ENCODE measurements at regions not wholly inside any gene's neighbourhood (a gene's known extent, or its start where the extent isn't known, plus 50 kb on each side); places are given as distances from the start of the nearest gene placed in this dataset.

DNA sequence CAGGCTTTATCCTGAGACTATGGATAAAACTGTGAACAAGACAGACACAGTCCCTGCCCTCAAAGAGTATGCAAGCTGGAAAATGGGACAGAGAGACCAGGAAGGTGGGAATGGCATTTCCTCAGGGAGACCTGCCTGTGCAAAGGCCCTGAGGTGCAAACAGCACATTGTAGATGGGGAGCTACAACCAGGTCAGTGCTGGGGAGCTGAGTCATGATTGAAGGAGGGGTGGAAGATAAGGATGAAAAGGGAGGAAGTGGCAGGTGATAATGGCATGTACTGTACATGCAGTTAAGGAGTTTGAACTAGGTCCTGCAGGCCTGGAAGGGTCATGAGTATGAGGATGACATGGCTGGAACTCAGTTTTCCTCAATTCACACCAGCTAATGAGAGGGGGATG lies 75.5 kb upstream of the BOD1 start:
- no peak for DNase-seq

DNA sequence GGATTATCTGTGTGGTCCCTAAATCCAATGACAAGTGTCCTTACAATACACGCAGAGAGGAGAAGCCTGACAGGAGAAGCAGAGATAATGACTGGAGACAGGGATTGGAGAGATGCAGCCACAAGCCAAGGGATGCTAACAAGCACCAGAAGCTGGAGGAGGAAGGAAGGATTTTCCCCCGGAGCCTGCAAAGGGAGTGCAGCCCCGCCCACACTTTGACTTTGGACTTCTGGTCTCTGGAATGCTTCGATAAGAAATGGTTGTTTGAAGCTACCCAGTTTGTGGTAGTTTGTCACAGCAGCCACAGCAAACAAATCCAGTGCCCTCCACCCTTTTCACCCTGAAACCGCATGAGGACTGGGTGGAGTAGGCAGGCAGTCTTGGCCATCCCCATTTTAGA lies 77.2 kb upstream of the BOD1 start:
- no peak for DNase-seq

DNA sequence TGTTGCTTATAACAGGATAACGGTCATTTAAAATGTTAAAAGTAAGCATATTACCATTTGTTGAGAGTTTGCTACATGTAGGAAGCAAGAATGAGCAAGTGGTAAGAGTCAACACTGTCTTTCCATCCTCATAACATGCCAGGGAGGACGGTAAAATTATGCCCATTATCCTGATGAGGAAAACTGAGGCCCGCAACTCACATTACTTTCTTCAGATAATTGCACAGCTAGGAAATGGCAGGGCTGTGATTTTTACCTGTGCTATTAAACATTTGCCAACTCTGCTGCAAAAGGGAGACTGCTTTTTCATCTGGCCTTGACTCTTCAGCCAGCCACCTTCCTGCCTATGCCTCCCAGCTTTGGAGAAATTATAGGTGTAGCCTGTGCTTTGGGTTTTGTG lies 79.8 kb upstream of the BOD1 start:
- no peak for DNase-seq

DNA sequence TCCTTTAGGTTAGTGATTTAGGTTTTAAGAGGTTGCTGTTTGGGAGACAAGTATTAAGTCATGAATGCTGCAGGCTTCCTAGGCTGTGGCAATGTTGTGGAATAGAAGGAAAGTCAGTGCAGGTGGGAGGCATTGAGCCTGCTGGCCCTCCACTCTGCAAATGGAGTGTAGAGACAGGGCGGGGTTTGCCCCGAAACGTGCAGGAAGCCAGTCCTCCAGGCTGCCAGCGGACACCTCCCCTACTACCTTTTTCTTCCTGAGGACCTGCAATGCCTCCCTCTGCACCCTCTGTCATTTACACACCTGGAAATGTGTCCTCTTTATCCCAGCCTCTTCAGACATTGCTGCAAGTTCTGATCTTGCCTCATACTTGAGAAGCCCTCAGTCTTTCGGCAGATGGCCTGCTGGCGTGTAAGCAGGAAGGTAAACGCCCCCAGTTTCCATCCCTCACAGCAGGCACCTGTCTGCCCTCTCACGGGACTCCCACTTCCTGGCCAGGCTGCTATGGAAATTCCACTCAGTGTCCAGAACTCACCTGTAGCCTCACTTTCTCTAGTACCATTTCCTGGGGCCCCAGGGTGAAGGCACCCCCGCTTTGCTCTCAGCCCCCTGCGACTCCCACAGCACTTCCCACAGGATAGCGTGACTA lies 81.6 kb upstream of the BOD1 start:
- no peak for DNase-seq

DNA sequence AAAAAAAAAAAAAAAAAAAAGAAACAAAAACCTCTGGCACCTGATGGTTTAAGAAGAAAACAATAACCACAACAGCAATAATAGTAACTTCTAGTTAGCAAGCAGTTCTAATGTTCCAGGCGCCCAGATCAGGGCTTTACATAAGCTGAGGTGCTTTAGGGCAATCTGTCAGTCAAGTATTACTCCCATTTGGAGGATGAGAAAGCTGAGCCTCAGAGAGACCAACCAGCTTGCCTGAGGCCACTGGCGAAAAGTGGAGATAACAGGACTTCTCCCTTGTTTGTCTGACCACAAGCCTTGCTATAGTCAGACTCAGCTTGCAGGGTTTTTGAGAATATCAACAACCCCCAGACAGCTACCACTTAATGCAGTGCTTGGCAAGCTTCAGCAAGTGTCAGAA lies 83.5 kb upstream of the BOD1 start:
- DNase-seq, result no peak

DNA sequence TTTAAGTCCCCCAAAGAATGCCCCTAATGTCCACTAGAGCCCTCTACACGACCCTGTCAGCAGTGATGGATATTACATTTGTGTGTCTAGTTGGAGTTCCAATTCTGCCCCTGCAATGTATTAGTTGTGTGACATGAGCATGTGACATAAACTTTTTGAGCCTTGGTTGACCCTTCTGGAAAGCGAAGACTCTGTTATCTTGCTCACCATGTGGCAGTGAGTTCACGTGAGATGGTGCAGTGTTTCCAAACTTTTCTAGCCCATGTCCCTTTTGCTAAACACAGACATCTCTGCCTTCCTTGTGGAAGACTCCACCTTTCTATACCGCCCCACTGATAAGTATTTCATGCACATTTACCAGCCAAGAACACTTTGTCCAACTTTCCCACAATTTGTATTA lies 87.0 kb upstream of the BOD1 start:
- DNase-seq, result no peak

DNA sequence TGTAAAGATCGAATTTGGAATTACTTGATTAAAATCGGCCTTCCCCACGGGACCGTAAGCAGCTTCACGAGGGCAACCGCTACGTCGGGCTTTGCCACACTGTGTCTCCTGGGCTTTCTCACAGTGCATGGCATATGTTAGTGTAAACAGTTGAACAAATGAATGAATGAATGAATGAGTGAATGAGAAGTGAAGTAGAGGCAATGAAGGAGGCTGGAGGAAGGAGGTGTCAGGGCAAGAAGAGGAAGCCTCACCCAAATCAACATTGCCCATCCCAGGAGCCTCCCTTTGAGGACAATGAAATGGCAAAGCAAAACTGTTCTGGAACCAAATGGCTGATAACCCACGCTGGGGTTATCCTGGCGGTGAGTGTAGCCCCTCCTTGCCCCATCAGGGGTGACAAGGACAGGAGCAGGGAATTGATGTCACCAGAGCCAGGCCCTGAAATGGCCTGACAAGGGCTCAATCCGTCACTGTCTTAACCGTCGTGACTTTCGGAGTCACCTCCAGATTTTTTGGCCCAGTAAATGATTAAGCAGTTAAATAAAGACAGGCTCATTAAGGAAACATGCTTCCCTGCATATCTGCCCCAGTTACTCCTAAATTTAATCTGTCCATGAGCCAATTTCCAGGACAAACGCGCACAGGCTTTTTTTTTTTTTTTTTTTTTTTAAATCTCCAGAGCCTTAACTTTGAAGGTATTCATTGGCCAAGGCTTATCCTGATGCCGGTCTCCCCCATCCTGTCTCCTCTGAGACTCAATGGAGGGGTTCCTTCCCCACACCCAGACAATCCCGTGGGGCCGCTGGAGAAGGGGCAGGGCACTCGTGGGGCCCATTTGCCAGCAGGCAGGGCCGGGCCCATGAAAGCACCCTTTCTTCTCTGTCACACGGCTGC lies 88.4 kb upstream of the BOD1 start:
- DNase-seq, result no peak

DNA sequence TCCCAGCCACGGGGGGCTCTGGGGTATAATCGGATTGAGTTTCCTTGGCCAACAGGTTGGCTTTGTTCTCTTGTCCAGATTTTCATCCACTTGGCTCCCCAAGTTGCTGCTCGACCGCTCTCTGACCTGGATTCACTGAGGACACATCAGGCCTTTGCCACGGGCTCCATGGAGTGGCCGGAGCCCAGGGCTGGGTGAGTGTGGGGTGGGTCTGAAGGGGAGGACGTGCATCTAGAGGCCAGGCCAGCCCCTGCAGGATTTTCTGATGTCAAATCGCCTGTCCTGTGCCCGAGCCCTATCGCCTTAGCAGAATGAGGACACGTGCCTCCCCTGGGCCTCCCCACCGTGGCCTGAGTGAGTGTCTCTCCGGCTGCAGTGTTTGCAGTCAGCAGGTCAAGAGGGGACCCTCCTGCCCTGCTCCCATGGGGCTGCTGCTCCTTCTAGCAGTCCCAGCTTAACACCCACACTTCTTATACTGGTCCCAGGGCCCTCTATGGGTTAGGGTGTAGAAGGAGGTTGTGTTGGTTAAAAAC lies 89.1 kb upstream of the BOD1 start:
- DNase-seq, result no peak

DNA sequence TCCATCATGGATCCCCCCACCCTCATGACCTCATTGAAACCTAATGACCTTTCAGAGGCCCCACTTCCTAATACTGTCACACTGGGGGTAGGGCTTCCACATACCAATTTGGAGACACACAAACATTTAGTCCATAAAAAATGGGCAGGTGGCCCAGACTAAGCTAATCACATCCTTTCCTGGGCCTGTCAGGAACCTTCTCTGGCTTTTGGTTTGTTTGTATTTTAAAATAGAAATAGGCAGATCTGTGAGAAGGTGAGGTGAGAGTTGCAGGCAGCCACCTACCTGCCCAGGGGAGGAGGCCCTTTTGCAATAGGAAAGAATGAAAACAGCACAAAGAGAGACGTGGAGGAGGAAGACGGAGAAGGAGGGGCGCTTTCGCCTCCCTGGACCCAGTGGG lies 90.2 kb upstream of the BOD1 start:
- DNase-seq, result no peak

DNA sequence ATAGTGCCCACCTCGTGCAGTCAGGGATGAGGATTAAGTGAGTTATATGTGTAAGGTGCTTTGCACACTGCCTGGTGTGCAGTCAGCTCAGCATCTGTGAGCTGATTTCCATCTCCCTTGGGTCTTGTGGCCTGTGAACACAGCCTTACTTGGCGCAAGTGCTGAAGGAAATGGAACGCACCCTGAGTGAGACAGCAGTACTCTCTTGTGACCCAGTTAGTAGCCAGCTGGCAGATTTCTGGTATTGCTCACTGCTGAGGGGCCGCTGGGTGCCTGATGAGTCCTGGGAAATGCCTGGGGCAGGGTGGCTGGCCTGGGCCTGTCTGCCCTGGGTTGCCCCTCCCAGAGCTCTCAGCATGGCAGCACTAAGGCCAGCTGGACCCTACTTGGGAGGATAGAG lies 90.9 kb upstream of the BOD1 start:
- DNase-seq, result no peak

DNA sequence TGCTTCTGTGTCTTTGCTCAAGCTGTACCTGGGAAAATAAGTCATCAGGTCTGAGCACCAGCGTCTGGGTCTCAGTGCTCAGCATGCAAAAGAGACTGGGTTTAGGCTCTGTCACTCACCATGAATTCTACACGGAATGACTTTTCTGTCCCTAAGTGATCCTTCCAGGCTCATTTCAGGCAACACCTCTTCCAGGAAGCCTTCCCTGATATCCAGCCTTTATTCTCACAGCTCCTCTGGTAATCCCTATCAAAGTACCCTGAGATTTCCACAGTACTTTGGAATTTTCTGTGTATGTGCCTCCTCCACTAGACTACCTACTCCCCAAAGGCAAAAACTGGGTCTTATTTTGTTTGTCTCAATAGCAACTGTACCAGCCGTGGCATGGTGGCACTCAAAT lies 92.7 kb upstream of the BOD1 start:
- DNase-seq, result no peak

DNA sequence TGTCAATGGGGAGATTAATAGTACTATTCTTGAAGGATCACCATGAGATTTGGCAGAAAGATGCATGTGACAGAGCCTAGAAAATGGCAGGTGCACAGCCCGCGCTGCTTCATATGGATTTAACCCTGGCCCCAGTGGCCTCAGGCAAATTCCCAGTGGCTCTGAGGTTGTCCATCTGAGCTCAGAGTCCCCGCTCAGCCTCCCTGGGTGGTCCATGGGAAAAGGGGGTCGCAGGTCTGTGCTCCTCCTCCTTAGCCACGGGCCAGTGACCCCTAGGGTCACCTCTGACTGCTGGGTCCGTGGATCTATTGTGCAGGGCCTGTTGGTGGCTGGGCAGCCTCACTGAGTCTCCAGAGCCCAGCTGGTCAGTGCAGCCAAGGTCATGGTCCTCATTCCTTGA lies 93.3 kb upstream of the BOD1 start:
- no peak for DNase-seq

DNA sequence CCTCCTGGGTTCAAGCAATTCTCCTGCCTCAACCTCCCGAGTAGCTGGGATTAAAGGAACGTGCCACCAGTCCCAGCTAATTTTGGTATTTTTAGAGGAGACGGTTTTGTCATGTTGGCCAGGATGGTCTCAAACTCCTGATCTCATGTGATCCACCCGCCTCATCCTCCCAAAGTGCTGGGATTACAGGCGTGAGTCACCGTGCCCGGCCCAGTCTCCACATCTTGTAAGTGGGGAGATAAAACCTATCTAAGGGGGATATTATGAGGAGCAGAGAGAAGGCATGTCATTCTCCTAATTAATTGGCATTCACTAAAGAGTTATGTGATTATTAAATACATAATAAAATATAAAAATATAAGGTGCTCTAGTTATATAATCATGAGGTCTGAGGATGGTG lies 94.1 kb upstream of the BOD1 start:
- no peak for DNase-seq

DNA sequence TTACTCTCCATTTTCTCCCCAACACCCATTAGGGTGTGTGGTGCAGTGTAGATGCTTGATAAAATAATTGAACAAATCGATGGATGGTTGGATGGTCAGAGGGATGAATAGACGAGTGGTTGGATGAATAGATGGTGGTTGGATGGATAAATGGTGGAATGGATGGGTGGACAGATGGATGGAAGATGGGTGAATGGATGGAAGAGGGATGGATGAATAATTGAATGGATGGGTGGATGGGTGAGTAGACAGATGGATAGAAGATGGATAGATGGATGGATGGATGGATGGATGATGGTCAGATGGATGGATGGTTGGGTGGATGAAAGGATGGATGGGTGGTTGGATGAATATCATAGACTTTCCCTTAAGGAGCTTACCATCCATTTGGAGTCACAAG lies 95.0 kb upstream of the BOD1 start:
- no peak for DNase-seq

DNA sequence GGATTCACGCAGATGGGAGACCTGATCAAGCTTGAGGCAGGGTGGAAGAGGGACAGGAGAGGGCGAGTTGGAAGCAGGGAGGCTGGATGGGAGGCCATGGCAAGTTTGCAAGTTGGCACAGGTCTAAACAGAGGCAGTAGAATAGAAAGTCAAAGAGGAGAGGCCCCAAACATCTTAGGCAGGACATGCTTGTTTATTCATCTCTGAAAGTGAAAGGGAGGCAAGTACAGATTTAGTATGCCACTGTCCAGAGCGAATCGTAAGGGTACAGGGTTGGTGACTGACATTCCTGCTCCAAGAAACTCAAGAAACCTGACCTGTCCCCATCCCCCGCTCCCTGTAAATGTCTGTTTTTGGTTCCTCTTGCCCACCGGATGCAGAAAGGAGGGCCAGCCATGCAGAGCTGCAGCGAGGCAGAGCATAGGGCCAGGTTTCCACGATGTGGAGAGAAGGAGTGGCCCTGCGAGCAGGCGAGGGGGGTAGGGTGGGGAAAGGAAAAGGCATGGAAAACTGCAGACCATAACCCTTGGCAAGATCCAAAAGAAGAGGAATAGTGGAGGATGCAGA lies 96.2 kb upstream of the BOD1 start:
- DNase-seq, result no peak

DNA sequence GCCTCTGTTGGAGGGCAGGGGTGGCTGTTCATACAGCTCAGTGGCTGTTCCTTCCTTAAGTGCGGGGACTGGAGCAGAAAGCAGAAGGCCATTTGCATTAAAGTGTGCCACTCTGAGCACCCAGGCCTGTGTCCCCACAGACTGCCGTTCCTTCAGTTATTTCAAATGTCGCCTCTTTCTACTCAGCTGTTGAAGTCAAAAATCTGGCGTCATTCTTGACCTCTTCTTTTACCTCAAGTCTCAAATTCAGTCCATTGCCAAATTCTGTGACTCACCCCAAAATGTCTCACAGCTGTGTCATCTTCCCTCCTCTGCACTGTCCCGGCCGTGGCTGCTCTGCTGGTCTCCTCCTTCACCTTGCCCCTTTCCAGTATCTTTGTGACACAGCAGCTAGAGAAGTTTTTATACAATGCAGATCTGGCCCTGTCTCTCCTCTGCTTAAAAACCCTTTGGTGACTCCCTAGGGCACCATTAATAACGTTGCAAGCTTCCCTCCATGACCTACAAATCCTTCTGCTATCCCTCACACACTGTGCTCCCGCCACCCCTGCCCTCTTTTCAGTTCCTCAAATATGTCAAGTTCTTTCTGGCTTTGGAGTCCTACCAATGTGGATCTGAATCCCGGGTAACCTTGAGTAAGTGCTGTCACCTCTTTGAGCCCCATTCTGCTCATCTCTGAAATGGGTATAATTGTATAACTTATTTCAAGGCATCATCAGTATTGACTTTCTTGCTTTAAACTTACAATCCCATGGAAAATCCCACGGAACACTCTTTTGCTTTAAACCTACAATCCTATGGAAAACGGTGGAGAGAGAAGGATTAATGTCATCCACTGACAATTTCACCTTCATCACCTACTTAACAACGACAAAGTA lies 98.3 kb upstream of the BOD1 start:
- no peak for DNase-seq

DNA sequence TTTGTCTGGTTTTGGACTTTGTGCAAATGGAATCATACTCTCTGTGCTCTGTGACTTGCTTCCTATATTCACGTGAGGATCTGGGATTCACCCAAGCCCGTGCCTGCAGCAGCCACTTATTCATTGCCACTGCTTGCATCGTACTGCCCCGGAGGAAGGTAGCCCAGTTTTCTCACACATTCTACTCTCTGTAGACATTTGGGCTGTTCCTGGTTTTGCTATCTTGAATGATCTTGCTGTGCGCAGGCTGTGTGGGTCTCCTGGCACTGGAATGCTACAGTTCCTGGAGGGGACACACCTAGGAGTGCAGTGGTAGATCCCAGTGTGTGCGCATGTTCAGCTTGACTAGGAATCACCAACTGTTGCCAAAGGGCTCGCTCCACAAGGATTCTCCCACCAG lies 99.2 kb upstream of the BOD1 start:
- DNase-seq, result no peak

DNA sequence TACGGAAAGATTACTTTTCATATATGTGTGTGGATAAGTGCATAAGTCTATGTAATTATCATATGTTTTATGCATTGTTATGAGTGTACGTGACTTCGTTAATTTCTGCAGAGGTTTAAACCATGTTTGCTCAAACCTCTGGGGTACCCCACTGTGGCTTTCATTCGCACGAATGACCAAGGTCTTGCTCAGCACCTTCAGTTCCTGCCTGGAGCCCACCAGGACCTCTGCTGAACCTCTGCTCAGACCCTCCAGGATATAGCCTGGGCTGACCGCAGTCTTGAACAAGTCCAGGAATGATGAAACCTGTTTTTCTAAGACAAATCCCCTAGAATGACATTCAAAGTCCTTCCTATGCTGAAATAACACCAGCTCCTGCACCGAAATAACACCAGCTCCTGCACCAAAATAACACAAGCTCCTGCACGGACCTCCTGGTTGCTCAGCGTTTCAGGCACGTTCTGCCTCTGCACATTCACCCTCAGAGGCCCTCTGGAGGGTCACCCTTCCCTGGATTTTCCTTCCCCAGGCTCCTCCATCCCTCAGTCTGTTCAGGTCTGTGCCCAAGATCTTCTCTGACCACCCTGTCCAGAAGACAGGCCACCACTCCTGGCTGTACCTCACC lies 99.7 kb upstream of the BOD1 start:
- no peak for DNase-seq

DNA sequence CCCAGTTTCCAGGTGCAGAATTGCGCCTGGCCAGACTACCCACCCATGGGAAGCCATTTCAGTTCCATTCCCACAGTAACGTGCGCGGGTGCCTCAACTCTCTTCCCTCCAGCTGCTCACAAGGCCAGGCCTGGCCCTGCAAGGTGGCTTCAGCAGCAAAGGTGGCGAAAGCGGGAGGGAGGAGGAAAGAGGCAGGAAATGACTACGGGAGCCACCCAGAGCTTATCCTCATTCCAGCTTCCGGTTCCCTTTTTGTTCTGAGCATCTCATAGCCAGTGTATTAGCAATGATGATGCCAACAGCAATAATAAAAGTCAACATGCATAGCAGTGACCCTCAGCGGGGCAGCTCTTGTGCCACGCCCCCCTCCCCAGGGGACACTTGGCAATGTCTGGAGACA lies 101.5 kb upstream of the BOD1 start:
- DNase-seq, result no peak

DNA sequence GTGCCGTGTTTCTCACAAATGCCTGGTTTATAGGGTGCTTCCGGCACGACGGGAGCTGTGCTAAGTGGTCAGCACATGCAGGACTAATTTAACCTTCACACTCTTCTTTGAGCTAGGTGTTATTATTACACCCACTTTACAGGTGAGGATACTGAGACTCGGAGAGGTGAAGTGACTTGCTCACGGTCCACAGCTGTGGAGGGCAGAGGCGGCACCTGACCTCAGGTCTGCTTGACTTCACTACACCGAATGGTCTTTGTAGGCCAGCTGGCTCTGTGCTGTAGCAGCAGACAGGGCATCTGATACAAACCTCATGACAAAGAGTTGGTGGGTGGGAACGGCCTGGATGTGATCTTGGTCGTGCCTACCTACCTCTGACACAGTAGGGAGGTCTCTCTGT lies 102.0 kb upstream of the BOD1 start:
- no peak for DNase-seq

DNA sequence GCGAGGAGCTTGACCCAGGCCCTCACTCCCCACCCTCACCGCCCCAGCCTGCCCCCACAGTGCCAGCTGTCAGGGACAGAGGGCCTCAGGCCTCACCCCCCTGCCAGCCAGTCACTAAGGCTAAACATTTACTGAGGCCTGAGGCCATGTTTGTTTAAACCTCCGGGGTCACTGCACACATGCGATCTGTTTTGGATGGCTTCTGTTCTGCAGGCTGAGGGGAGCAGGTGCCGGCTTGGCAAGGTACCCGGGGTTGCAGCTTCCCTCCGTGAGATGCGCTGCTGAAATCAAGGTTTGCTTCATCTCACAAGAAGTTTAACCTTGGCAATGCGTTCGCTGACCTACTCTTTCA lies 103.3 kb upstream of the BOD1 start:
- peak; percentile 19 for DNase-seq

DNA sequence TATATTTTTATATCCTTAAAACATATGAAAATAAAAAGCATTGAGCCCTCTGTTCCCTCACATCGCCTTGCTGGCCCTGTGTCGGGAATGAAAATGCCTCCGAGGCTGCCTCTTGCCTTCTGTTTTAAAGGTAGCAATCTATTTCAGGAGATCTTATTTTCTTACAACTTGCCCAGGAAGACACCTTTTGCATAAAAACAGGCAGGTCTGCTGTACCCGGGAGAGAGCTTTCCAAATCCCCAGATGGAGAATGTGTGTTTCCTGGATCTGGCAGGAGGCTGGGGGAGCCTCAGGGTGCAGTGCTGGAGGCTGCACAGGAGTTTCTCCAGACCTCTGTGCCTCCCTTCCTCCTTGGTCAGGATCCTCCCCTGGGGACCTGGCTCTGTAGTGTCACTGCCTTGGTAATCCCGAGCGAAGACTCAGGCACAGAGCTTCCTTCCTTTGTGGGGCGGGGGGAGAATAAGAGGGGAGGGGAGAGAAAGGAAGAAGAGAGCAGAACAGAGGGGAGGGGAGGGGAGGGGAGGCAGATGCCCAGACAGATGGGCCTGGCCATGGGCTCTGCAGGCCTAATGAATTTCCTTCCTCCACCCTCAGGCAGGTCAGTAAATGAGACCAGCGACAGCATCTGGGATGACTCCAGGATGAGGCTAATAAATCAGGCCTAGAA lies 104.0 kb upstream of the BOD1 start:
- no peak for DNase-seq
